GM12878 (cell line): ENCODE measurements at regions not wholly inside any gene's neighbourhood (a gene's known extent, or its start where the extent isn't known, plus 50 kb on each side); places are given as distances from the start of the nearest gene placed in this dataset.

Experiments
- ATAC-seq: fragments of 200-7000 bp; cut with Tn5 transposase; 3 replicates; pipeline ENCODE4 v1.9.1; 2020; ENCODE audit warnings: mild to moderate bottlenecking, moderate library complexity
- BruUV-seq: library from RNA; stranded (reverse); fragments of 400-500 nt; replicated peaks from 2 replicates; lab custom pipeline; 2021; lab: Mats Ljungman, UMichigan
- CTCF ChIA-PET: fragments of 300-600 bp; sonication (Branson Sonifier 250); formaldehyde crosslinking; extraction: SDS; loops from one replicate; lab custom pipeline; 2021; ENCODE audit warnings: inconsistent platforms; lab: Yijun Ruan, JAX
- POLR2A ChIA-PET: fragments of 350-600 bp; formaldehyde crosslinking; extraction: SDS; loops from one replicate; lab custom pipeline; 2021; ENCODE audit warnings: inconsistent platforms; lab: Charles Lee
- RAD21 ChIA-PET: fragments of 300-600 bp; sonication (Branson Sonifier 250); formaldehyde crosslinking; loops from one replicate; lab custom pipeline; 2023; ENCODE audit warnings: antibody characterized with exemption; ENCODE audit not compliant: unreplicated experiment; lab: Charles Lee
- SMC1A ChIA-PET: fragments of 300-600 bp; sonication (Branson Sonifier 250); formaldehyde crosslinking; loops from one replicate; lab custom pipeline; 2023; ENCODE audit not compliant: unreplicated experiment, uncharacterized antibody; lab: Charles Lee
- DNase-seq: peaks from one replicate; pipeline ENCODE4 v3.0.0-alpha.2; 2011; ENCODE audit warnings: low read depth, low spot score
- FAIRE-seq: peaks from 3 replicates; lab custom pipeline; 2011; peaks lifted over from hg19 to GRCh38; lab: Jason Lieb, UNC
- H2AFZ ChIP-seq: 2 replicates; pipeline ENCODE4 v1.6.0; 2011; ENCODE audit warnings: low read depth, low read length, control low read depth; ENCODE audit not compliant: control insufficient read depth
- H3K27ac ChIP-seq: 2 replicates; pipeline ENCODE4 v1.5.1; 2011; ENCODE audit warnings: control low read depth; ENCODE audit not compliant: control insufficient read depth, insufficient read depth
- H3K27me3 ChIP-seq, 2 experiments: replicated peaks in 1 of 2; 2 replicates each; pipeline versions ENCODE4 v1.6.0 to v1.6.1; 2011; ENCODE audit warnings: low read length in 1 of 2; ENCODE audit not compliant: control insufficient read depth in 2 of 2, insufficient read depth in 2 of 2
- H3K36me3 ChIP-seq, 2 experiments: 2 replicates each; pipeline ENCODE4 v1.5.1; 2011; ENCODE audit warnings: low read length in 1 of 2; ENCODE audit not compliant: control insufficient read depth in 2 of 2, insufficient read depth in 2 of 2
- H3K4me1 ChIP-seq: 2 replicates; pipeline ENCODE4 v1.6.1; 2011; ENCODE audit warnings: mild to moderate bottlenecking, low read length, moderate library complexity, mixed read lengths; ENCODE audit not compliant: control insufficient read depth, insufficient read depth
- H3K4me2 ChIP-seq: 2 replicates; pipeline ENCODE4 v1.6.0; 2011; ENCODE audit warnings: control low read depth; ENCODE audit not compliant: control insufficient read depth, insufficient read depth
- H3K4me3 ChIP-seq: fragments of 200-600 bp; sonication (generic); 2 replicates; pipeline ENCODE4 v1.5.1; 2016
- H3K79me2 ChIP-seq: 2 replicates; pipeline ENCODE4 v1.6.0; 2011; ENCODE audit warnings: low read length; ENCODE audit not compliant: control insufficient read depth, insufficient read depth
- H3K9ac ChIP-seq: 2 replicates; pipeline ENCODE4 v1.8.0; 2011; ENCODE audit warnings: low read length, control low read depth, mixed read lengths; ENCODE audit not compliant: control insufficient read depth, insufficient read depth
- H3K9me3 ChIP-seq: replicated peaks from 3 replicates; pipeline ENCODE4 v1.5.1; 2011; ENCODE audit warnings: mild to moderate bottlenecking, low read length; ENCODE audit not compliant: control insufficient read depth, insufficient read depth
- H4K20me1 ChIP-seq: 2 replicates; pipeline ENCODE4 v1.6.0; 2011; ENCODE audit not compliant: control insufficient read depth, insufficient read depth
- EZH2 ChIP-seq: IDR thresholded peaks from 2 replicates; pipeline ENCODE4 v1.6.1; 2012; ENCODE audit warnings: low read depth, mild to moderate bottlenecking, control low read depth, inconsistent platforms, low read length, borderline replicate concordance; ENCODE audit not compliant: control insufficient read depth
- HDGF ChIP-seq: fragments of 450-650 bp; IDR thresholded peaks from 2 replicates; pipeline ENCODE4 v1.6.1; 2016; ENCODE audit warnings: antibody characterized with exemption
- LARP7 ChIP-seq: fragments of 450-650 bp; IDR thresholded peaks from 2 replicates; pipeline ENCODE4 v1.6.1; 2017; ENCODE audit warnings: mild to moderate bottlenecking
- MTA2 ChIP-seq: fragments of 450-650 bp; IDR thresholded peaks from 2 replicates; pipeline ENCODE4 v1.6.1; 2016; ENCODE audit warnings: low read depth, mild to moderate bottlenecking, moderate library complexity
- NFXL1 ChIP-seq: fragments of 450-650 bp; IDR thresholded peaks from 2 replicates; pipeline ENCODE4 v1.6.1; 2017; ENCODE audit warnings: antibody characterized with exemption, mild to moderate bottlenecking, borderline replicate concordance
- RAD51 ChIP-seq: fragments of 450-650 bp; IDR thresholded peaks from 2 replicates; pipeline ENCODE4 v1.6.1; 2016; ENCODE audit warnings: moderate library complexity, mild to moderate bottlenecking, inconsistent platforms
- RUNX3 ChIP-seq: IDR thresholded peaks from 2 replicates; pipeline ENCODE4 v1.6.1; 2012; ENCODE audit warnings: low read length, inconsistent platforms
- SPI1 ChIP-seq: IDR thresholded peaks from 2 replicates; pipeline ENCODE4 v1.6.1; 2011; ENCODE audit warnings: low read depth, mild to moderate bottlenecking, low read length, moderate library complexity, borderline replicate concordance; ENCODE audit not compliant: insufficient read depth
- SRF ChIP-seq, 2 experiments: IDR thresholded peaks; 2 replicates each; pipeline ENCODE4 v1.6.1; 2011; ENCODE audit warnings: low read depth in 2 of 2, low read length in 2 of 2, mild to moderate bottlenecking in 1 of 2, moderate library complexity in 1 of 2
- TBL1XR1 ChIP-seq: IDR thresholded peaks from 2 replicates; pipeline ENCODE4 v1.6.1; 2012; ENCODE audit warnings: low read depth, low read length, improper control_type of control experiment
- YY1 ChIP-seq: IDR thresholded peaks from 2 replicates; pipeline ENCODE4 v1.6.1; 2011; ENCODE audit warnings: low read depth, mild to moderate bottlenecking, low read length
- WGBS: methylation state at CpG from one replicate; pipeline ENCODE4 v1.1.6; 2016; ENCODE audit warnings: low lambda C conversion rate; ENCODE audit not compliant: insufficient replicate concordance, insufficient coverage; ENCODE audit errors: missing lambda C conversion rate; 5-methylcytosine and 5-hydroxymethylcytosine counted together
- in situ Hi-C: fragments of 300-500 bp; cut with MboI; formaldehyde crosslinking; loops from 9 replicates; pipeline ENCODE4 v1.14.3; 2018; ENCODE audit warnings: mixed read lengths
- intact Hi-C: fragments of 100-400 bp; cut with micrococcal nuclease; formaldehyde crosslinking; loops from one replicate; pipeline ENCODE4 v1.14.2; 2022; ENCODE audit not compliant: unreplicated experiment
- TF ChIP-seq, protein P1 (sequence below): fragments of 450-650 bp; IDR thresholded peaks from 2 replicates; pipeline ENCODE4 v1.6.1; 2017; ENCODE audit warnings: antibody characterized with exemption, mild to moderate bottlenecking, moderate library complexity

DNA sequence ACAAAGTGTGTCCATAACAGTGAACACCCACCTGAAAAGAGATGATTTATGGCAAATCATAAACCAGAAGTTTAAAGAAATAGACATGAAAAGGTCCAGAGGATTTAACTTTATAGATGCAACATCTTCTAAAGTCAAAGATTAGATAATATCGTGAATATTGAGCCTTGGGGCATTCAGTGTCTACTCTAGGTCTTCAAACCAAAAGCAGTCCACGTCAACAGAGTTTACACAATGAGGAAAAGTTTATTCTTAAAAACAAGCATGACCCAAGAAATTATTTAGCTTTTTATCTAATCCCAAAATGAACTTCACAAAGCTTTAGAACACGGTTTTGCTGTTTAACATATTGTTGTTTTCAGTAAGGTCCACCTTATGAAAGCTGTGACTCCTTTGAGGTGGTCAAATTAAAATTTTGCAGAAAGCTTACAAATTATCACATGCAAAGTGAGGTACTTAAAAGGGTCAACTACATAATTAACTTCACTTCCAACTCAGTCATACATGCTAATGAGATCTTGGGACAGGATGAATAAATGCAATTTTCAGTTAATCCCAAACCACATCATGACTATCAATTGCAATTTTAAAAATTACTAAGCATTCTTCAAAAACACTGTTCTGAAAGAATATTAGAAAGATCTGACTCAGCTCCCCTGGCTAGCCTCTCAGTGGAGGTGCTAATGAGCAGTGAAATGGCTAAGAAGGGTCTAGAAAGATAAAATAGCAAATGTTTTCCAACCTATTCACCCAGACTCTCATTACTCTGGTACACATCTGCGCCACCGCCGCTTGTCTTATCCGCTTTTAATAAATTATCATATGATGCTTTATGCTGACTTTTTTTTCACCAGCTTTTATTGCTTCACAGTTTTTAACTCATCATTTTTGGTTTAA is 92.4 kb upstream of the WDR17 start:
- Histone ChIP-seq H3K4me3 (no peak overlapping the region), H3K9me3 (no peaks in the 10 kb centered on the region; the same call in 2 of the 3 replicates), H3K36me3 (no peaks in the 10 kb centered on the region), H2AFZ (no peak overlapping the region), H3K4me2 (no peak overlapping the region), H3K27me3 (no peaks in the 10 kb centered on the region), H3K4me1 (no peaks in the 10 kb centered on the region), H4K20me1 (no peaks in the 10 kb centered on the region), H3K79me2 (no peaks in the 10 kb centered on the region), H3K9ac (no peak overlapping the region), H3K27ac (no peak overlapping the region)
- RAD21 ChIA-PET = no interaction called here
- CTCF ChIA-PET = interaction anchor here (1.5 kb wide), 1 partner anchor 12 kb away, joined by 5 read pairs; no protein-coding TSS in a partner anchor
- ATAC-seq (no peak), DNase-seq (no peak), FAIRE-seq (no peak)
- intact Hi-C loops (no loop called here), in situ Hi-C loops (no loop called here)
- SMC1A ChIA-PET = interaction anchor here (1.0 to 1.5 kb wide), 3 partner anchors 11 to 81 kb away, joined by 3 read pairs; no protein-coding TSS in a partner anchor
- 59% methylated on average over 7 of the region's 7 CpGs for WGBS
- TF ChIP-seq SPI1 = no peak
- no peak for TF ChIP-seq TBL1XR1
- no peak for TF ChIP-seq RUNX3
- no peak for TF ChIP-seq LARP7
- no peak for TF ChIP-seq SRF (IDR thresholded peaks at IDR 0.05; ENCODE audit: low read depth in 2 of 2, low read length in 2 of 2)
- no peak for TF ChIP-seq NFXL1
- TF ChIP-seq, protein P1, sequence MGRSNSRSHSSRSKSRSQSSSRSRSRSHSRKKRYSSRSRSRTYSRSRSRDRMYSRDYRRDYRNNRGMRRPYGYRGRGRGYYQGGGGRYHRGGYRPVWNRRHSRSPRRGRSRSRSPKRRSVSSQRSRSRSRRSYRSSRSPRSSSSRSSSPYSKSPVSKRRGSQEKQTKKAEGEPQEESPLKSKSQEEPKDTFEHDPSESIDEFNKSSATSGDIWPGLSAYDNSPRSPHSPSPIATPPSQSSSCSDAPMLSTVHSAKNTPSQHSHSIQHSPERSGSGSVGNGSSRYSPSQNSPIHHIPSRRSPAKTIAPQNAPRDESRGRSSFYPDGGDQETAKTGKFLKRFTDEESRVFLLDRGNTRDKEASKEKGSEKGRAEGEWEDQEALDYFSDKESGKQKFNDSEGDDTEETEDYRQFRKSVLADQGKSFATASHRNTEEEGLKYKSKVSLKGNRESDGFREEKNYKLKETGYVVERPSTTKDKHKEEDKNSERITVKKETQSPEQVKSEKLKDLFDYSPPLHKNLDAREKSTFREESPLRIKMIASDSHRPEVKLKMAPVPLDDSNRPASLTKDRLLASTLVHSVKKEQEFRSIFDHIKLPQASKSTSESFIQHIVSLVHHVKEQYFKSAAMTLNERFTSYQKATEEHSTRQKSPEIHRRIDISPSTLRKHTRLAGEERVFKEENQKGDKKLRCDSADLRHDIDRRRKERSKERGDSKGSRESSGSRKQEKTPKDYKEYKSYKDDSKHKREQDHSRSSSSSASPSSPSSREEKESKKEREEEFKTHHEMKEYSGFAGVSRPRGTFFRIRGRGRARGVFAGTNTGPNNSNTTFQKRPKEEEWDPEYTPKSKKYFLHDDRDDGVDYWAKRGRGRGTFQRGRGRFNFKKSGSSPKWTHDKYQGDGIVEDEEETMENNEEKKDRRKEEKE = no peak
- TF ChIP-seq HDGF = no peak
- TF ChIP-seq YY1 = no peak
- TF ChIP-seq MTA2 = no peak
- TF ChIP-seq RAD51 = no peak
- no peak for TF ChIP-seq EZH2
- BruUV-seq = no TSS peak
- POLR2A ChIA-PET = no interaction called here
